Left renal cortex interstitium (tissue), 4 donors: ENCODE measurements at regions not wholly inside any gene's neighbourhood (a gene's known extent, or its start where the extent isn't known, plus 50 kb on each side); places are given as distances from the start of the nearest gene placed in this dataset.
"Not testable (repeated sequence)": the region's sequence is repeated elsewhere in the genome, so short reads cannot be mapped to it uniquely, and the experiment has no call there.

Source experiments
- DNase-seq, 4 donors: peaks; one replicate each; pipeline ENCODE4 v3.0.0-alpha.2; 2013; ENCODE audit warnings: low read depth in 4 of 4, low spot score in 2 of 4, missing footprints in 1 of 4

DNA sequence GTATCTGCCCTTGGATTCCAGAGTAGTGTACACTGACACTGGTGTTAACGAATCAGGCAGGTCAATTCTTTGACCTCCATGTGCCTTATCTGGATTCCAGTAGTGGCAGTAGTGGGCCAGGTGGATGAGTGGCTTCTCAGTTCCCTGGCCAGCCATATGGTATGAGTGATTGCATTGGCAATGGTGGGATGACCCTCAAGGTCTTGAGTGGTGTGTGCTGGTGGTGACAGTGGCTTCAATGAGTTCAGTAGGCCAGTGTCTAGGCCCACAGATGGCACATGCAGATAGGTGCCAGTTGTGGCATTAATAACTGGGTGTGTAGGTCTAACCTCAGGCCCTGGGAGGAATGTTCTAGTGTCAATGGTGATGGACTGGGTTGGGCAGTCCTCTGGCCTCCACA, 674.1 kb upstream of the NXPH2 start:
- DNase-seq: no peak

DNA sequence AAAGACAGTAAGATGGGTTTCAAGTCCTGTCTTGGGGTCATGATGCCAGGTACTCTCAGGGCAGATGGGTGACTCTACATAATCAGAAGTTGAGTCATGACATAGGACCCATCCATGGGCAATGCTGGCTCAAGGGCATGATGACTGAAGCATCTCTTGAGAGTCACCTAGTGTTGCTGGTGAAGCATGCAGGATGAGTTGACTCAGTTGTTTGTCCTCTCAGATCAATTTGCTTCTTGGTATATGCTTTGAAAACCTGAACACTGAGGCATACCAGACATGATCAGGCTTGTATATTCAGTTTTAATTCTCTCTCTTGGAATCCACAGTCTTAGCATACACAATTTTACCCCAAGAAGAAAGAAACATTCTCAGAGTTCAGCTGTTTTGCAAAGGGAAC, 658.9 kb upstream of the NXPH2 start:
- no peak for DNase-seq

DNA sequence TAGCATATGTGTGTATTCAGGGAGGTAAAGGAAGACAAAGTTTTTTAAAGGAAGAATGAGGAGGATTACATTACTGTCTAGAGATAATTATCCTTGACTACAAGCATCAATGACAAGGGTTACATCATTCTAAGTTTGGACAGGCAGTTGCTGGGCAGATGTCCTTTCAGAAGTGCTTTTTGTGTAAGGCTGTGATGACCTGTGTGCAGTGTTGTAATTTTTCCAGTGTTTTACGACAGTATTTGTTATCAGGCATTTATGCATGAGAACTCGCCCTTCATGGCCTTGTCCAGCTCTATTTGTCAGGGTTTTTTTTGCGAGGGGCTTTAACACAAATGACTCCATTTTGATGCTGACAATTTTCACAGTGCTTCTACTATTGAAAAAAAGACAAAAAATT, 658.3 kb upstream of the NXPH2 start:
- no peak for DNase-seq

DNA sequence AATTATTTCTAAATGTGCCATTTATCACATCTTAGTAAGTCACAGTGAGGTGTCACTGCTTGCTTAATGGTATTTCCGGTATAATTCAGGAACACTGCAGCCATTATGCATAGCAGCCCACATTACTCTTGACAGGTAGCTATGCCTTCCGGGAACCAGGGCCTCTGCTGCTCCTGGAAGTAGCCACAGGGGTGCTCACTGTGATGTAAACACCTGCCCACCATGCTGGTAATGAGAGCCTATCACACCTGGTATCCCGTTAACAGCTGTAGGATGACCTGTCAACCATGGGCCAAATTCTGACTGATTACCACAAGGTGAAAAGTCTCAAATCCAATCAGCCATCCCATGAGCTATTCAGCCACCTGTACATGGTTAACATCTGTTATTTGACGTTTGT, 647.0 kb upstream of the NXPH2 start:
- no peak for DNase-seq

DNA sequence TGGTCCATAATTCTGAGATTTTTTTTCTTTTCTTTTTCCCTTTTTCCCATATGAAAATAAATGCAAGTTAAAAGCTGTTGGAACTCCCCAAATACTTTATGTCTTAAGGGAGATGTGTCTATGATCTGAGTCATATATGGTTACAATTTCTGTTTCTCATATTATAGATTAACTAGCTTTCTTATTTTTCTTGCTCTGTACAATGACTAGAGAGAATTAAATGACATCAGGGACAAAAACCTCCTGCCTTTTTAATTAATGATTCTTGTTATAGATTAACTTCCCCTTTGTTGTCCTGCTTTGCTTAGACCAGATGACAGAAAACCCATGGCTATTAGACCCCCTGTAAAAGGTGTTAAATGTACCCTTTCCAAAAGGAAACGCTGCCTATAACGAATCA, 643.9 kb upstream of the NXPH2 start:
- DNase-seq: no peak

DNA sequence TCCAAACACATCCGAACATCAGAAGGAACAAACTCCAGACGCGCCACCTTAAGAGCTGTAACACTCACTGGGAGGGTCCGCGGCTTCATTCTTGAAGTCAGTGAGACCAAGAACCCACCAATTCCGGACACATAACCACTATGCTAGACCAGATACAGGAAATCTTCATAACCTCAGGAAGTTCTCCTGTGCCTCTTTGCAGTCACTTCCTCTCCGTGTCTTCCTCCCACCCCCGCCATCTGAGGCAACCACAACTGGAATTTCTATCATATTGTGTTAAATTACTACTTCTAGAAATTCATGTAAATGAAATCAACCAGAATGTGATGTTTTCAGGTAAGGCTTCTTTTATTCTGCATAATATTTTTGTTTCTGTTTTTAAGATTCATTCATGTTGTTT, 631.0 kb upstream of the NXPH2 start:
- no peak for DNase-seq

DNA sequence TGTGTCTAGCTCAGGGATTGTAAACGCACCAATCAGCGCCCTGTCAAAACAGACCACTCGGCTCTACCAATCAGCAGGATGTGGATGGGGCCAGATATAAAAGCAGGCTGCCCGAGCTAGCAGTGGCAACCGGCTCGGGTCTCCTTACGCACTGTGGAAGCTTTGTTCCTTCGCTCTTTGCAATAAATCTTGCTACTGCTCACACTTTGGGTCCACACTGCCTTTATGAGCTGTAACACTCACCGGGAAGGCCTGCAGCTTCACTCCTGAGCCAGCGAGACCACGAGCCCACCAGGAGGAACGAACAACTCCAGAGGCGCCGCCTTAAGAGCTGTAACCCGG, 630.6 kb upstream of the NXPH2 start:
- DNase-seq: not testable (repeated sequence)

DNA sequence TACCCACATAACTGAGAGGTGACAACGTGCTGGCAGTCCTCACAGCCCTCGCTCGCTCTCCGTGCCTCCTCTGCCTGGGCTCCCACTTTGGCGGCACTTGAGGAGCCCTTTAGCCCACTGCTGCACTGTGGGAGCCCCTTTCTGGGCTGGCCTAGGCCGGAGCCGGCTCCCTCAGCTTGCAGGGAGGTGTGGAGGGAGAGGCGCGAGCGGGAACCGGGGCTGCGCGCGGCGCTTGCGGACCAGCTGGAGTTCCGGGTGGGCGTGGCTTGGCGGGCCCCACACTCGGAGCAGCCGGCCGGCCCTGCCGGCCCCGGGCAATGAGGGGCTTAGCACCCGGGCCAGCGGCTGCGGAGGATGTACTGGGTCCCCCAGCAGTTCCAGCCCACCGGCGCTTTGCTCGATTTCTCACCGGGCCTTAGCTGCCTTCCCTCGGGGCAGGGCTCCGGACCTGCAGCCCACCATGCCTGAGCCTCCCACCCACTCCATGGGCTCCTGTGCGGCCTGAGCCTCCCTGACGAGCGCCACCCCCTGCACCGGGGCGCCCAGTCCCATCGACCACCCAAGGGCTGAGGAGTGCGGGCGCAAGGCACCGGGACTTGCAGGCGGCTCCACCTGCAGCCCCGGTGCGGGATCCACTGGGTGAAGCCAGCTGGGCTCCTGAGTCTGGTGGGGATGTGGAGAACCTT, 630.1 kb upstream of the NXPH2 start:
- DNase-seq: not testable (repeated sequence)

DNA sequence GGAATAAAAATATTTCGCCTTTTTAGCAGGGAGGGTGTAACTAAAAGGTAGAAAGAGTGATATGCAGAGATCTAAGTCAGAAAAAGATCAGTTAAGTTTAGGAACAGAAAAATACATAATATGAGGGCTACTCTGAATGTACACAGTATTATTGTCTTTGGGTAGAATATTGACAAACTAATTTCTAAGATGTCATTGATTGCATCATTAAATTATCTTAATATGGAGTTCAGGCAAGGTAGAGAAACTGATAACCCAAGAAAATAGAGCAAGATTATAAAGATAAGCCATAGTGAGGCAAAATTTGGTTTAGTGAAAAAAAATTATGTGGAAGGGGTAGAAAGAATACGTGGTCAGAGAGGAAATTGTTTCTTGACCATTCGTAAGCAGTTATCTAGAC, 629.0 kb upstream of the NXPH2 start:
- no peak for DNase-seq

DNA sequence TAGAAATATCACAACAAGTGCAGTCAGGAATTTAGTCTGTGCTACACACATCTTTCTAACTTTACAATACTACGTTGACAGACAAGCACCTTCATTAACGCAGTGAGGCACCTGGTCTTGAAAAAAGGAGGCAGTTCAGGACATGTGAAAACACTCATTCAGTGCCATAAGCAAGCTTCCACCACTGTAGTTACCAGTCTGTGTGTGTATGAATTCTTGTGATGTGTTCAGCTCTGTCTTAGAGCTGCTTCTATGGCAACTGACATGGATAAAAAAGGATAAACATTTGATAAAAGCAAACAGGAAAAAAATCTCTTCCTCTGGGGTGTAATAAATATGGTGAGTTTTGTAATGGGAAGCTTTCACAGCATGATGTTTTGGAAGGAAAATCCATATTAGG, 623.8 kb upstream of the NXPH2 start:
- DNase-seq: no peak

DNA sequence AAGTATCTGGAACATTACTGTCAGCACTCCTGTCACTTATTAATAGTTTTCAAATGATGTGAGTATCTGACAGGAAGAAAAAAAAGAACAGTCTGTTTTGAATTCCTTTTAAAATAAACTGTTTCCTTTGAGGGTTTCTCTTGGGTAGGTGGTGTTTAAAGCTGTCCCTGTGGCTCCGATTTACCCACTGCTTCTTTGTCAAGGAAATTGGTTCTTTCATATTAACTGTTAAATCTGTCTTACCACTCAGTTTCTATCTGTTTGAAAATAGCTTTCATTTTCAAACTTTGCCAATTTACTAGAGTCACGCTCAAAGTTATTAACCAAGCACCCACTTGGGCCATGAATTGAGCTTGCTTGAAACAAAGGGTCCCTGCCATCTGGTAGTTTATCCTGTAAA, 614.6 kb upstream of the NXPH2 start:
- DNase-seq: no peak

DNA sequence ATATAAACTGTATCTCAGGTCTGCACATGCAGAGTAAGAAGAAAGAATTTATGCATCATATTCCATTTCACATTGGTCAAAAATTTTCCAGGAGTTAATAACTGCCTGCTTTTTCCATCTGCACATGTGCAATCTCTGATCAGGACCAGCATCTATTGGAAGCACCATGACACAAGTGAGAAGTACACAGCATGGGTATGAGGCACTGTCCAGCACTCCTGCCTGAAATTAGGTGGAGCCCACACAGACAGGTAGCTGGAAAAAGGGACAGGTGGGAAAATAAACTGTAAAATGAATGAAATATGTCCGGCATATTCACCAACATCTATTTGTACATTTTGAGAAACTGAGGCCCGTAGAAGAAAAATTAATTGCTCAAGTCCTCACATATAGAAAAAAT, 609.2 kb upstream of the NXPH2 start:
- no peak for DNase-seq

DNA sequence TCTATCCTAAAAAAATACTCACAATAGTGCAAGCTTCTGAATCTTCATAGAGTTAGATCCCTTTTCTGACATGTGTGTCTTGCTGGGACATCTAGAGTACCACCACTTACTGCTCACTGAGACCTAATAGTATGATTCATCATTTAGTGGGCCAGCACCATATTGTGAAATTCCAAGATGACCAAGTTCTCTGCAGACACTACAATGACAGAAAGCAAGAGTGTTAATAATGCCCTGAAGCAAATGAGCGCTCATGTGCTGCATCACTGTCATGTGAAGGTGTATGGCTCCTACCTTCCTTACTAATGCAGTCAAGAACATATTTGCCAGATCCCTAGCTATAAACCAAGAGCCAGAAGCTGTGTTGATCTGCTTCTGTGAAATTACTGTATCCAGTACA, 606.2 kb upstream of the NXPH2 start:
- DNase-seq: no peak

DNA sequence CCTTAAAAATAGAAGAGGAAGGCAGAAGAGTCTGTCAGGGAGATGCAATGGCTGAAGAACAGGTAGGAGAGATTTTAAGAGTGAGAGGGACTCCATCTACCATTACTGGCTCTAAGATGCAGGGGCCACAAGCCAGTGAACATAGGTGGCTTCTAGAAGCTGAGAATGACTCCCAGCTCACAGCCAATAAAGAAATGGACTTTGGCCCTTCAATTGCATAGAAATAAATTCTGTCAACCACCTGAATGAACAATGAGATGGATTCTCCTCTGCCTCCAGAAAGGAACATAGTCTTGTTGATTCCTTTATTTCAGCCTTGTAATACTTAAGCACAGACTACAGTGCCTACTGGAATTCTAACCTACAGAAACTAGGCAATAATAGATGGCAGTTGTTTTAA, 603.3 kb upstream of the NXPH2 start:
- no peak for DNase-seq

DNA sequence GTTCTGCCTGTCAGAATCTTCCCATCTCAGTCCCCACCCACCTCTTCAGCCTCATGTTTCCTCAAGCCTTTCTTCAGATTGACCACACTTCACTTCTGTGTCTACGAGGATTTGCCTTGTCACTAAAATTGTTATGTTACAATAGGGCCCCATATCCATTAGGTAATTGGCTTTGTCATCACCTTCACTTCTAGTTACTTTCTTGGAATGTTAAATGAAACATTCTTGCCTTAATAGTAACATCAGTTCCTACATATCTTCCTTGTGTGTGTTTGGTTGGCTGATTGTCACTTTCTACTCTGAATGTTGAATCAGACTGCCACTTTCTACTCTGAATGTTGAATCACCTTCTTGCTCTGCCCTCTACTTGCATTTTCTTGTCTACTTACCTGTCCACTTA, 599.9 kb upstream of the NXPH2 start:
- no peak for DNase-seq

DNA sequence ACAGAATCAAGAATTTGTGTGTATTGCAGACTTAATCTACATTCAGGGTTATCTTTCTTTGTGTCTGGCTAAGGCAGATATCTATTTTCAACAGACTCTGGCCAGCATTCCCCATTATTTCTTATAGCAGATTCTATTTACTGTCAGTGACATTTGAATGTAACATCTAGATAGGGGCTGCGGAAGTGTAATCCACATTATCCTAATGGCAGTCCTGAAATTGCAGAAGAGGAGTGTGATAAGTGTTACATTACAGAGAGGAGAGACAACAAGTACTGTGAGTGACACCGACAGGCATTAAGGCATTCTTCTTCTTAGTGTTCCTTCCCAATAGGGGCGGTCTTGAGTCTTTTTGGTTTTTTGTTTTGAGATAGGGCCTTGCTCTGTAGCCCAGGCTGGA, 598.2 kb upstream of the NXPH2 start:
- DNase-seq: no peak

DNA sequence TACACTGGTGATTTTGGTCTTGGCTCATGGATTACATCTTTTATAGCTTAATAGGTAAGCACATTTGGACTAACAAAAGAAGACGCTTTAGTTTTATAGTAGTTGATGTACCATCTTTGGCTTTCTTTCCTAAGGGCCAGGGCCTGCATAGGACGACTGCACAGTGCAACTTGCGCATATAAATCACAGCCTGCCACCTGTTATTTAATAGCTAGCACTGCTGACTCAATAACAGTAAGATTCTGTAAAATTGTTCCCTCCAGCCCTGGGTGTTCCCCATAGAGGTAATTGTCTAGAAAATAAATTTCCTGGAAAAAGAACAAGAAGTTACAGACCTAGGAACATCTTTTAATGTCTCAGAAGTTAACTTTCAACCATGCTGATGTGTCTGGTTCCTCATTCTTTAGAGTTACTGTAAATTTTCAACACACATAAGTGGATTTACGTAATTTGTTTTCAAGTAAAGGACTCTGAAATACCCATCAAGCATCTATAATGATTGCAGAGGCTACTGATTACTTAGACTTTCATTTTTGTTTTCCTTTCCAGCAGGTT, 594.2 kb upstream of the NXPH2 start:
- no peak for DNase-seq

DNA sequence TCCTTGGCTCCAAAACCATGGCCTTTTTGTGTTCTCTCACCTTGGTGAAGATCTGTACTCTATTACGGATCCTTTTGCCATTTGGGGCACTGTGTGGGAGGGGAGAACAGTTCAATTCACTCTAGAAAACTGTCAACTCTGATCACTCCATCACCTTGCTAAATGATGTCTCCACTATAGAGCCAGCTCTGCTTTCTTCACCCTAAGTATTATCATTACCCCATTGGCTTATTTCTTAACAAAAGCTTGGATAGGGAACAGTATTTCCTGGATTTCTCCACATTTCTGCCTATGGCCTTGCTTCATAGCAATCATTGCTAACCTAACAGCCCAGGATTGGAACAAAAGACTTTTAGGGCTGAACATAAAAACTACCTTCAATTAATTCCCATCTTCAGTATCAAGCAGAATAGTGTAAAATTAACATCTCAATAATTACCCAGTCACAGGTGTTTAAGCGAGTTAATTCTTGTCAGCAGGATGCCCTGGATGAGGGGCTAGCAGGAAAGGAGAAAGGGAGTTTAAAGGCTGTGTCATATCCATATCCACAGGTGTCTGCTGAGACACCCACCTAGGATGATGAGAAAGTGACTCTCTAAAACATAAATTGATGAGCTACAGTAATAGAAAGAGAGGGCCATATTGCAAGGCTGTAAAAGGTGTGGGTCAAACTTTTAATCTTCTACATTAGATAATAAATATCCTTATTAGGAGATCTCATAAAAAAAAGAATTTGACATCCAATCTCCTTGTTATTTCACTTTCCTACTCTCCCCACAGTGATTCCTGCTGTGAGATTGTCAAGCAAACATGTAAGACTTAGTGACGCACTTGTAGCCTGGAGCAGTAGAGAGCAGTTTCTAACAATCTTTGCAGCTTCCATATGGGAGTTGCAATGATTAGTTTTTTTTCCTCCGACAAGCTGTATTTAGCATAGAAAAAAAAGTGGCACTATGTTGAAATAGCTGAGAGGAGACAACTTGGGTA, 589.5 kb upstream of the NXPH2 start:
- DNase-seq: no peak

DNA sequence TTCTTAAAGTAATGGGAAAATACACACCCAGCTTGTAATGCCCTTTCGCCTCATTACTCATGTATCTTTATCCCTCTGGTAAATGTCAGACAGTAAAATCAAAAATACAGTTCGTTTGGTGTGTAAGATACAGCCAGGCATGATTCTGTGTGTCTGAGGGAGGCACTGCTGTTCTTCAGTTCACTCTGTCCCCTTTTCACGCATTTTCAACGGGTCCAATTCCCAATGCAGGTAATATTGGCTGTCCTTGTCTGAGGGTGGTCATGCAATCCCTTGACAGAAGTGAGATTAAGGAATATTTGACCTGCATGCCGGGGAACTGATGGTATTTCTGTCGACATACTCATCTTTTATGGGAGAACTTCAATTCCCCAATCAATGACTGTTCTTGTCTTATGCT, 587.2 kb upstream of the NXPH2 start:
- no peak for DNase-seq

DNA sequence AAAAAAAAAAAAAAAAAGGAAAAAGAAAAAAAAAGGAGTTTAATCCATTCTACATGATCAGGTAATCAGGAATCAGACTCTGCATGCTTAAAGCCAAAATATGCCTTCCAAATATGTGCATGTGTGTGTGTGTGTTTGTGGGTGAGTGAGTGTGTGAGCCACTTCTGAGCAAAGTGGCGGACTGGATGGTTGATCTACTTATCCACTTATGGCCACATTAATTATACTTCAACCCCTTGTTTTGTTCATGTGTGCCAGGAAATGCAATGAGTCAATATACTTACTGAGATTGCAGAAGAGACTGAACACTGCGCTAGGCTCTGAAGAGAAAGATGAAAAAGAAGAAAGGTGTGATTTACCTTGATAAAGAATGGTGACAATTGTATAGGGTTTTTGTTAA, 586.5 kb upstream of the NXPH2 start:
- no peak for DNase-seq

DNA sequence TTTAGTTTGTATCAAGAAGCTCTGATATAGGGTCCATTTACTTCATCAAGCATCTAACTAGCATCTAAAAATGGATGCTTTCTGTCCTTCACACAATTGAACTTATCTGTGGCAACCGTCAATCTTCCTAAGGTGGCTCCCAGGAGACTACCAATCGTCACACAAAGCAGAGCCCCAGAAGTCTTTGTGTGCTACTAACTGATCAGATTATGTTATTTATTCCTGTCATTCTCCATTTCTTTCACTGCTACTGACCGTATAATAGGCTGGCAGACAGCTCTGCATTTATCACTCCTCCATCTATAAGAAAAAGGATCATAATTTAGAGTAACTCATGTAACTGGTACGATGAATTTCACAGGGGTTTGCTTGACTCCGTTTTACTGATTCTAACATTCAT, 585.0 kb upstream of the NXPH2 start:
- DNase-seq: no peak

DNA sequence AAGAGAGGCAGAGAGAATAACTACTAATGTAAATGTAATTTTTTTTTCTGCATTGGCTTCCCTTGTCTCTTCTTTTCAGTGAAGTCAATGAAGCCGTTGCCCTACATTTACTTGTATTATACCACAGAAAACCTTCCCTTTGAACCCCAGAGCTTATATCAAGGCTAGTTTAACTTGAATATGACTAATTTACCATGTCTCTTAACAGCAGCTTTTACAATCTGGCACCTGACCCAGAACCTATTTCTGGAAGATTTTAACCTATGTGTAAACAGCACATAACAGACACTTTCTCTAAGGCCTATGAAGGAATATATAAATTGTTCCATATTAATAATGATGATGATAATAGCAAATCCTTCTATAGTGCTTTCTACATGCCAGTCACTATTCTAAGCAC, 580.5 kb upstream of the NXPH2 start:
- no peak for DNase-seq
